Nephron progenitor cell (in vitro differentiated cells): ENCODE measurements at regions not wholly inside any gene's neighbourhood (a gene's known extent, or its start where the extent isn't known, plus 50 kb on each side); places are given as distances from the start of the nearest gene placed in this dataset.
A peak's percentile ranks its signal among the peaks of the same experiment; 100 is the strongest.

Experiments
- DNase-seq: peaks from one replicate; pipeline ENCODE4 v3.0.0; 2021
- H3K27ac Mint-ChIP-seq: 2 replicates; pipeline ENCODE4 v1.8.0; 2021; ENCODE audit warnings: mild to moderate bottlenecking, moderate library complexity, mixed read lengths
- H3K27me3 Mint-ChIP-seq: 2 replicates; pipeline ENCODE4 v1.8.0; 2021; ENCODE audit warnings: mild to moderate bottlenecking, low read depth, mixed read lengths; ENCODE audit not compliant: poor library complexity
- H3K36me3 Mint-ChIP-seq: 2 replicates; pipeline ENCODE4 v1.8.0; 2021; ENCODE audit warnings: low read depth, mixed read lengths
- H3K4me1 Mint-ChIP-seq: 2 replicates; pipeline ENCODE4 v1.8.0; 2021; ENCODE audit warnings: mixed read lengths
- H3K4me3 Mint-ChIP-seq: 2 replicates; pipeline ENCODE4 v1.8.0; 2021; ENCODE audit warnings: mild to moderate bottlenecking, moderate library complexity, mixed read lengths
- H3K9me3 Mint-ChIP-seq: 2 replicates; pipeline ENCODE4 v1.8.0; 2021; ENCODE audit warnings: mild to moderate bottlenecking, moderate library complexity, mixed read lengths
- TF ChIP-seq, protein P1 (sequence below): fragments of 200-600 bp; sonication (generic); IDR thresholded peaks from 2 replicates; pipeline ENCODE4 v1.5.0; 2021; ENCODE audit warnings: antibody characterized with exemption

GRCh38 chr4:155593793-155594192, 72.9 kb upstream of the GUCY1A1 start:
- Mint-ChIP-seq H3K9me3 (no peaks in the 10 kb centered on the region), H3K27me3 (no peaks in the 10 kb centered on the region), H3K27ac (no peak overlapping the region), H3K4me3 (no peak overlapping the region), H3K36me3 (no peaks in the 10 kb centered on the region), H3K4me1 (peaks cover 1% of the 10 kb centered on the region)
- TF ChIP-seq, protein P1, sequence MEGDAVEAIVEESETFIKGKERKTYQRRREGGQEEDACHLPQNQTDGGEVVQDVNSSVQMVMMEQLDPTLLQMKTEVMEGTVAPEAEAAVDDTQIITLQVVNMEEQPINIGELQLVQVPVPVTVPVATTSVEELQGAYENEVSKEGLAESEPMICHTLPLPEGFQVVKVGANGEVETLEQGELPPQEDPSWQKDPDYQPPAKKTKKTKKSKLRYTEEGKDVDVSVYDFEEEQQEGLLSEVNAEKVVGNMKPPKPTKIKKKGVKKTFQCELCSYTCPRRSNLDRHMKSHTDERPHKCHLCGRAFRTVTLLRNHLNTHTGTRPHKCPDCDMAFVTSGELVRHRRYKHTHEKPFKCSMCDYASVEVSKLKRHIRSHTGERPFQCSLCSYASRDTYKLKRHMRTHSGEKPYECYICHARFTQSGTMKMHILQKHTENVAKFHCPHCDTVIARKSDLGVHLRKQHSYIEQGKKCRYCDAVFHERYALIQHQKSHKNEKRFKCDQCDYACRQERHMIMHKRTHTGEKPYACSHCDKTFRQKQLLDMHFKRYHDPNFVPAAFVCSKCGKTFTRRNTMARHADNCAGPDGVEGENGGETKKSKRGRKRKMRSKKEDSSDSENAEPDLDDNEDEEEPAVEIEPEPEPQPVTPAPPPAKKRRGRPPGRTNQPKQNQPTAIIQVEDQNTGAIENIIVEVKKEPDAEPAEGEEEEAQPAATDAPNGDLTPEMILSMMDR = no peak
- DNase-seq = no peak

DNA sequence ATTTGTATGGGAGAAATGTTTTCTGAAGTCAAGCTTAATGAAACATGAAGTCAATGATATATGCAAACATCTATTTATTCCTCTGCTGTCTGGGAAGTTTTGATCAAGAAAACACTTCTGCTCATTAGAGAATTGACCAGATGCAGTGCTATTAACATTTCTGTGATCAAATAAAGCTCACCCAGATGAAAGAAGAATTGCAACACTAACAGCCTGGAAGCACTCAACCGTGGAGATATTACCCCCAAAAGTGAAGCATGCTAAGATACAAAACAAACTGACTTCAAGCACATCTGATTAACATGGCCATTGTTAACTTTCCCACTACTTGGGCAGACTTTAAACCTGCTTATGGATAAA, 73.7 kb upstream of the GUCY1A1 start:
- no peak overlapping the region for H3K27ac Mint-ChIP-seq
- TF ChIP-seq, protein P1 = no peak
- H3K36me3 Mint-ChIP-seq = no peaks in the 10 kb centered on the region
- no peaks in the 10 kb centered on the region for H3K27me3 Mint-ChIP-seq
- no peaks in the 10 kb centered on the region for H3K4me1 Mint-ChIP-seq
- no peak for DNase-seq
- no peaks in the 10 kb centered on the region for H3K9me3 Mint-ChIP-seq
- no peak overlapping the region for H3K4me3 Mint-ChIP-seq

DNA sequence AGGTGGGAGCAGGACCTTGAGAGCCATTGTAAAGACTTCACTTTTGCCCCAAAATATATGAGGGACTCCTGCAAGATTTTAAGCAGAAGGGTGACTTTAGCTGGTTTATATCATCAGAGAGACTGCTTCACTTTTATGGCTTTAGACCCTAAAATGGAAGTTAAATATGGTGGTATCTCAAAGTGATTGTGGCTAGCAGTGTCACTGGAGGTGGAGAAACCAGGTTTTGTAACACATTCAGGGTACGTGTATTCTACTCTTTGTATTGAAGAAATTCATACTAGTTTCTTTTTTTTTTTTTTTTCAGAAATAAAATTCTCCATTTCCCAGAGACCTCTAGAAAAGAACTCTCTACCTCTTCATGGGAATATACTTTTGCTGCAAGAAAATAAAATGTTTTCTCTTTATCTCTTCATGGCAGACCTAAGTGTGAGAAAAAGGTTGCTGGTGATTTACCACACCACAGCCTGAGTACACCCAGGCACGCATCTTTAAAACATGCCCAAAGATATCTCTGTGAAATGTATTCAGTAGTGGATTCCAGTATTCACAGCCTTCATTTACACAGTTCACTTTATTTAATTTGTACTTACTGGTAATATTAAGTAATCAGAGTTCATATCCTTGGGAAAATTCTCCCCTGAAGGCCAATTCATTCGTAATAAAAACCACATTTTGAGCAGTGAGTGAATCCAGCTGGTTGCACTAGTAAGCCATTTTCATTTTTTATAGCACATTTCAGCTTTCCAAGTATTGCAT, 74.3 kb upstream of the GUCY1A1 start:
- Mint-ChIP-seq H3K27me3 (no peaks in the 10 kb centered on the region), H3K9me3 (no peaks in the 10 kb centered on the region), H3K36me3 (no peaks in the 10 kb centered on the region), H3K4me3 (no peak overlapping the region), H3K27ac (no peak overlapping the region), H3K4me1 (no peaks in the 10 kb centered on the region)
- TF ChIP-seq, protein P1 = no peak
- no peak for DNase-seq

- no peaks in the 10 kb centered on the region for H3K9me3 Mint-ChIP-seq
- H3K36me3 Mint-ChIP-seq = no peaks in the 10 kb centered on the region
- DNase-seq = no peak
- peak overlapping the region; percentile 23 for H3K27ac Mint-ChIP-seq
- no peak overlapping the region for H3K4me3 Mint-ChIP-seq
- no peaks in the 10 kb centered on the region for H3K27me3 Mint-ChIP-seq
- TF ChIP-seq, protein P1 = no peak
- no peaks in the 10 kb centered on the region for H3K4me1 Mint-ChIP-seq
Observed at GRCh38 chr4:155591738-155592143, 74.9 kb upstream of the GUCY1A1 start.

DNA sequence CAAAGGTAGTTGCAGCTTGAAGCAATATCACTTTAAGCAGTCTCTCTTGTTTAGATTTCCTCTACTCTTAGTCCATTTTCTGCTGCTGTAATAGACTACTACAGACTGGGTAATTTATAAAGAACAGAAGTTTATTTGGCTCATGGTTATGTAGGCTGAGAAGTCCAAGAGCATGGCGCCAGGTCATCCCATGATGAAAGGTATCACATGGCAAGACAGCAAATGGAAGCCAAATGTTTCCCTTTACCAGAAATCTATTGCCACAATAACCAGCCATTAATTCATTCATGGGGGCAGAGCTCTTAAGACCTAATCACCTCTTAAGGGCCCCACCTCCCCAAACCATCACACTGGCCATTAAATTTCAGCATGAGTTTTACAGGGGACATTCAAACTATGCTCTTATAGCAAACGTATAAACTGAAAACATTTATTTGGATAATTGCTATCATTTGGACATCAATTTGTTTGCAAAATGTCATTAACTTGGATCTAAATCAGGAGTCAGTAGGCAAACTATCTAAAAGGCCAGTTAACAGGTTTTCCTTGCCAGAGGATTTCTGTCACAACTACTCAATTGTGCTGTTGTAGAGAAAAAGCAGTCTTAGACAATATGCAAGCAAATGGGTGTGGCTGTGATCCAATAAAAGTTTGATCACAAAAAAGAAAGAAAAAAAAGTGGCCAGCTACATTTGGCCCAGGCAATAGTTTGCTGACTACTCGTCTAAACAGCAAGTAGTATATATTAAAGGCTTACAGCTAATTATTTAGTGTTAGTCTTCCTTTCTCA, 75.7 kb upstream of the GUCY1A1 start:
- DNase-seq = no peak
- Mint-ChIP-seq H3K36me3 (no peaks in the 10 kb centered on the region), H3K27me3 (no peaks in the 10 kb centered on the region), H3K4me1 (no peaks in the 10 kb centered on the region), H3K4me3 (no peak overlapping the region), H3K9me3 (no peaks in the 10 kb centered on the region), H3K27ac (no peak overlapping the region)
- TF ChIP-seq, protein P1 = no peak
